Heart right ventricle (tissue), 16 donors: ENCODE measurements at regions not wholly inside any gene's neighbourhood (a gene's known extent, or its start where the extent isn't known, plus 50 kb on each side); places are given as distances from the start of the nearest gene placed in this dataset.

Experiments used
- ATAC-seq, 8 donors: fragments of 200-7000 bp; cut with Tn5 transposase; one replicate each; pipeline ENCODE4 v1.9.1; 2020; ENCODE audit warnings: mild to moderate bottlenecking in 8 of 8, moderate library complexity in 8 of 8, moderate number of reproducible peaks in 1 of 8
- DNase-seq, 2 donors: peaks; one replicate each; pipeline ENCODE4 v3.0.0-alpha.2; 2020
- H3K27ac ChIP-seq, 10 donors: fragments of 200-600 bp; sonication (generic) in 2 of 10; one replicate each; pipeline versions ENCODE4 v1.5.0 to v1.8.0; 2020 to 2022; ENCODE audit warnings: mild to moderate bottlenecking in 3 of 10
- H3K27me3 ChIP-seq, 7 donors: fragments of 200-600 bp; one replicate each; pipeline ENCODE4 v1.8.0; 2021 to 2022; ENCODE audit warnings: mild to moderate bottlenecking in 2 of 7
- H3K36me3 ChIP-seq, 9 donors: fragments of 200-600 bp; sonication (generic) in 1 of 9; one replicate each; pipeline versions ENCODE4 v1.5.0 to v1.8.0; 2020 to 2022; ENCODE audit warnings: mild to moderate bottlenecking in 2 of 9
- H3K4me1 ChIP-seq, 9 donors: fragments of 200-600 bp; sonication (generic) in 1 of 9; one replicate each; pipeline versions ENCODE4 v1.5.0 to v1.8.0; 2020 to 2022; ENCODE audit warnings: mild to moderate bottlenecking in 4 of 9
- H3K4me3 ChIP-seq, 10 donors: fragments of 200-600 bp; sonication (generic) in 2 of 10; one replicate each; pipeline versions ENCODE4 v1.5.0 to v1.8.0; 2020 to 2022; ENCODE audit warnings: mild to moderate bottlenecking in 7 of 10, moderate library complexity in 2 of 10
- H3K9me3 ChIP-seq, 11 donors: fragments of 200-600 bp in 10 of 11; sonication (generic) in 2 of 11; one replicate each; pipeline versions ENCODE4 v1.5.0 to v1.8.0; 2013 to 2022; ENCODE audit warnings: mild to moderate bottlenecking in 2 of 11, control low read depth in 1 of 11, moderate library complexity in 1 of 11
- WGBS, 2 donors: extraction: QIAGEN DNeasy Blood & Tissue Kit; methylation state at CpG; one replicate each; pipeline ENCODE4 v1.1.7; 2013; ENCODE audit warnings: inconsistent platforms in 1 of 2; 5-methylcytosine and 5-hydroxymethylcytosine counted together
- intact Hi-C, 10 donors: fragments of 100-400 bp; cut with DNase I; formaldehyde crosslinking; loops; one replicate each; pipeline versions ENCODE4 v1.11.1 to v1.14.2; 2022
- TF ChIP-seq, protein P1 (sequence below), 9 donors: fragments of 200-600 bp; sonication (generic) in 2 of 9; IDR thresholded peaks; one replicate each; pipeline versions ENCODE4 v1.5.0 to v1.8.0; 2021 to 2022; ENCODE audit warnings: antibody characterized with exemption in 9 of 9, mild to moderate bottlenecking in 5 of 9, moderate library complexity in 1 of 9
- donor health status: Arrhythmogenic right ventricular cardiomyopathy.
- donor health status: ischemic (EF 13 %, LVEDD 7.1; RV severe dilation, severe dysfunction).
- donor health status: healthy with polysubstance abuse.
- donor health status: DM: no; HTN: yes; CAD: no.
- donor health status: DM: no; HTN: no; CAD: no.
- donor health status: ischemic (EF 25% LVEDD 6.9; RV normal size, moderate dysfunction).
- donor health status: ischemic (EF 25% LVEDD 5.7; RV mildly dilated, moderate dysfunction).
- donor health status: healthy.
- donor health status: DM: yes; HTN: yes; CAD: no.
- donor health status: Ischemic cardiomyopathy.
- donor health status: ischemic (EF 35%, LVEDD 5.7; RV mildly dilated, moderate dysfunction).
- donor health status: nonischemic (EF 11% LVEDD 7.7; RV severe dilation, severe dysfunction).
- donor health status: DM: yes; HTN: yes; CAD: no.
- donor health status: PGD.
- donor health status: ischemic (EF 29% LVEDD 5.4; RV normal size, mild dysfunction).
- donor health status: nonischemic (EF 23%, LVEDD 6.1; RV moderate dilation, normal function).

DNA sequence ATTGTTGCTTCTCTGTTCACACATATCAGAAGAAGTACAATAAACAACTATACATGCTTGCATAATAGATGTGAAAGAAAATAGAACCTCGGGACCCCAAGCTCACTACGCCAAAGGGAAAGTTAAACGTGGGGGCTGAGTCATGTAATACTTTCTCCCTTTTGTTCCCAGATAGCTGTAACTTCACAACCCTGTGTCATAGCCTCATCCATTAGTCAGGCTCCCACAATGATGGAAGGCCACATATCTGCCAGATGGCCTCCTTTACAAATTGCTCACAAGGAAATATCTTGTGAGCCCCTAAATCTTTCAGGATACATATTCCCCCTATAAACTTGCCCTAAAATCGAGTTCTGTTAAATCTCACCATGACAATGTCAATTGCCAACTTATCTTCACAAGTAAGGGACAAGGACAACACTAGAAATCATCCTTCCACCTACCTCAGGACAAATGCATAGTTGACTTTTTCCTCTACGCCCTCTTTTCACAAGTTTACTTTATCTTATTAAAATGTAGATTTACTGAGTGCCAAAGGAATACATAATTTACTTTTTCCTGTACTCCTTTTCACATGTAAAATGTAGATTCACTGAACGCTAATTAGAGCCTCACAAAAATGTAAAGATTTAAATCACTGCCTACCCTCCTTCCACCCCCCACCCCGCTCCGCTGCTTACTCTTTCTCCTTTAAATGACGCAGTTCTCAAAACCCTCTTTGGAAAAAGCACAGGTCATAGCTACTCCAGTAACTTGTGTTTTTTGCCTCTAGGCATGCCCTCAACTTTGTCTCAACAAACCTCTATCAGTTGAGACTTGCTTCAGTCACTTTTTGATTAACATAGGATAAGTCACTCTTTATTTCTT lies 477.1 kb downstream of the DTHD1 start:
- Histone ChIP-seq H3K4me1 (no peaks in the 10 kb centered on the region), H3K9me3 (peaks cover 0 to 4% (median 0%) of the 10 kb centered on the region in 11 donors), H3K27me3 (no peaks in the 10 kb centered on the region), H3K4me3 (no peak overlapping the region), H3K27ac (no peak overlapping the region), H3K36me3 (no peaks in the 10 kb centered on the region)
- ATAC-seq (no peak), DNase-seq (no peak)
- WGBS, 2 donors, result 67 to 73% methylated on average over 9 of the region's 9 CpGs
- intact Hi-C loops, result no loop called here
- TF ChIP-seq, protein P1, sequence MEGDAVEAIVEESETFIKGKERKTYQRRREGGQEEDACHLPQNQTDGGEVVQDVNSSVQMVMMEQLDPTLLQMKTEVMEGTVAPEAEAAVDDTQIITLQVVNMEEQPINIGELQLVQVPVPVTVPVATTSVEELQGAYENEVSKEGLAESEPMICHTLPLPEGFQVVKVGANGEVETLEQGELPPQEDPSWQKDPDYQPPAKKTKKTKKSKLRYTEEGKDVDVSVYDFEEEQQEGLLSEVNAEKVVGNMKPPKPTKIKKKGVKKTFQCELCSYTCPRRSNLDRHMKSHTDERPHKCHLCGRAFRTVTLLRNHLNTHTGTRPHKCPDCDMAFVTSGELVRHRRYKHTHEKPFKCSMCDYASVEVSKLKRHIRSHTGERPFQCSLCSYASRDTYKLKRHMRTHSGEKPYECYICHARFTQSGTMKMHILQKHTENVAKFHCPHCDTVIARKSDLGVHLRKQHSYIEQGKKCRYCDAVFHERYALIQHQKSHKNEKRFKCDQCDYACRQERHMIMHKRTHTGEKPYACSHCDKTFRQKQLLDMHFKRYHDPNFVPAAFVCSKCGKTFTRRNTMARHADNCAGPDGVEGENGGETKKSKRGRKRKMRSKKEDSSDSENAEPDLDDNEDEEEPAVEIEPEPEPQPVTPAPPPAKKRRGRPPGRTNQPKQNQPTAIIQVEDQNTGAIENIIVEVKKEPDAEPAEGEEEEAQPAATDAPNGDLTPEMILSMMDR (IDR thresholded peaks at IDR 0.05), result no peak

DNA sequence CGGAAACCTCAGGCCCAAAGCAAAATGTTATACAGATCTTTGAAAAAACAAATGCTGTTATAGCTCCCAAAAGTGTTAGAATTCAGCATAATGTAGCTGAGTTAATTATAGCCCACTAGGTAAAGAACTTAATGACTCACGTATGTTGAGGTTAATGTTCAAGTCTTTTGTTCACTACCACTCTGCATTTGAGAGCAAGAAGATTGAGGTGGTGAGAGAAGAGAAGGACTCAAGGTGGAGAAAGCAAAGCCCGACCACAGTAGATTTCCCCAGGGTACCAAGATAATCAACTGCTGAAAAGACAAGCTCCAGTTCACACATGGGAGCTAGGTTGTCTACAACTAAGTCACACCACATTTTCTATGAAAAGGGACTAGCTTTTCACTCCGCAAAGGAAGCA lies 480.2 kb downstream of the DTHD1 start:
- Histone ChIP-seq H3K36me3 (no peaks in the 10 kb centered on the region), H3K27me3 (no peaks in the 10 kb centered on the region), H3K4me1 (no peaks in the 10 kb centered on the region), H3K4me3 (no peak overlapping the region), H3K9me3 (no peaks in the 10 kb centered on the region), H3K27ac (no peak overlapping the region)
- TF ChIP-seq, protein P1 (IDR thresholded peaks at IDR 0.05), result no peak
- no peak for DNase-seq
- 68 to 69% methylated on average over 4 of the region's 4 CpGs for WGBS, 2 donors
- ATAC-seq, result no peak
- intact Hi-C loops, result no loop called here

DNA sequence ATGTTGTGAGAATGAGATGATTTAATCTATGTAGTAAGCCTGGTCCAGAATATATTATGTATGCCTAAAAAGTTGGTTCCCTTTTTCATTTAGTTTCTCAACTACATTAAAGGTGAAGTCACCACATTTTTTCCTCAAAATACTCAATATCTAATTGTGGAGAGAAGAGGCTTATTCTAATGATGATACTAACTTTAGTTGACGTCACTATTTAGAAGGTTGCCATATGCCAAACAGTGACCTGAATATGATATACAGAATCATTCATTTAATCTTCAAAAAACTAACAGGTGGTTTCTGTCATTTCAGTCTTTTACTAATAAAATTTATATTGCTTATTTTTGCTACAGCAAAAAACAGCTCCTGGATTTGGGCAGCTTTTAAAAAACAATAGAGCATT lies 480.7 kb upstream of the NWD2 start:
- TF ChIP-seq, protein P1 (IDR thresholded peaks at IDR 0.05), result no peak
- no peak overlapping the region for H3K27ac ChIP-seq
- intact Hi-C loops, result no loop called here
- no peak overlapping the region for H3K4me3 ChIP-seq
- WGBS, 2 donors, result 69 to 80% methylated on average over 1 of the region's 1 CpG
- H3K9me3 ChIP-seq, result no peaks in the 10 kb centered on the region
- no peak for ATAC-seq
- no peaks in the 10 kb centered on the region for H3K27me3 ChIP-seq
- no peak for DNase-seq
- H3K36me3 ChIP-seq, result no peaks in the 10 kb centered on the region
- H3K4me1 ChIP-seq, result no peaks in the 10 kb centered on the region

DNA sequence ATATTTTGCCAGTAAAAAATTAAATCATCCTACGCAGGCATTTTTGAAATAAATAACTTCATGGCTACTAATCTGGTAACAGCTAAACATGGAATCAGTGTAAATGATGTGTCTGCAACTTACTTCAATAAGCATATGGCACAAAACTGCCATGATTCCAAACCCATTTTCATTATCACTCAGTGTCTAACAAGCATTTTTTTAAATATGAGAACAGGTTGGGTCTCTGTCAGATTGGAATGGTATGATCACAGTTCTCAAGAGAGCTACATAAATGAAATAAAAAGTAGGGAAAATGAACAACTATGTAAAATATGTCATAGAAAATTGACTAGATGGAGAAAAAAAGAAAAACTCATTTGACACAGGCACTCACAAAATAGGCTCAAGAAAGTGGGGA lies 476.9 kb upstream of the NWD2 start:
- TF ChIP-seq, protein P1 (IDR thresholded peaks at IDR 0.05), result no peak
- DNase-seq, result no peak
- Histone ChIP-seq H3K9me3 (no peaks in the 10 kb centered on the region), H3K27ac (no peak overlapping the region), H3K27me3 (no peaks in the 10 kb centered on the region), H3K4me1 (no peaks in the 10 kb centered on the region), H3K36me3 (no peaks in the 10 kb centered on the region), H3K4me3 (no peak overlapping the region)
- ATAC-seq, result no peak
- WGBS, 2 donors, result 85 to 89% methylated on average over 1 of the region's 1 CpG
- intact Hi-C loops, result no loop called here
